HFFc6 (cell line): ENCODE measurements at regions not wholly inside any gene's neighbourhood (a gene's known extent, or its start where the extent isn't known, plus 50 kb on each side); places are given as distances from the start of the nearest gene placed in this dataset.

ENCODE experiments used
- DNase-seq: peaks from one replicate; pipeline ENCODE4 v3.0.0-alpha.2; 2018
- H3K27ac Mint-ChIP-seq: 2 replicates; pipeline ENCODE4 v1.8.0; 2020; ENCODE audit warnings: mild to moderate bottlenecking, mixed read lengths
- H3K27me3 Mint-ChIP-seq: 2 replicates; pipeline ENCODE4 v1.8.0; 2021; ENCODE audit warnings: mild to moderate bottlenecking, moderate library complexity, mixed read lengths; ENCODE audit not compliant: insufficient read depth
- H3K36me3 Mint-ChIP-seq: 2 replicates; pipeline ENCODE4 v1.8.0; 2021; ENCODE audit warnings: low read depth, mixed read lengths
- H3K4me1 Mint-ChIP-seq: 2 replicates; pipeline ENCODE4 v1.8.0; 2020; ENCODE audit warnings: low read depth, mixed read lengths
- H3K4me3 Mint-ChIP-seq: 2 replicates; pipeline ENCODE4 v1.8.0; 2020; ENCODE audit warnings: mild to moderate bottlenecking, moderate library complexity, mixed read lengths
- H3K9me3 Mint-ChIP-seq: 2 replicates; pipeline ENCODE4 v1.8.0; 2020; ENCODE audit warnings: mild to moderate bottlenecking, mixed read lengths
- CTCF ChIP-seq: fragments of 200-600 bp; sonication (generic); IDR thresholded peaks from 2 replicates; pipeline ENCODE4 v1.5.0; 2021; ENCODE audit warnings: antibody characterized with exemption, mild to moderate bottlenecking

GRCh38 chr6:165872811-165873210, 209.8 kb upstream of the PDE10A start:
- Mint-ChIP-seq H3K27me3 (no peaks in the 10 kb centered on the region; the same call in 1 of the 2 replicates), H3K9me3 (peaks cover 28% of the 10 kb centered on the region), H3K4me1 (no peaks in the 10 kb centered on the region), H3K36me3 (peaks cover 6% of the 10 kb centered on the region; the same call in 1 of the 2 replicates), H3K27ac (no peak overlapping the region), H3K4me3 (no peak overlapping the region)
- TF ChIP-seq CTCF = no peak
- no peak for DNase-seq

GRCh38 chr6:165872311-165872710, 209.3 kb upstream of the PDE10A start:
- Mint-ChIP-seq H3K4me1 (no peaks in the 10 kb centered on the region), H3K36me3 (peaks cover 6% of the 10 kb centered on the region; the same call in 1 of the 2 replicates), H3K27me3 (no peaks in the 10 kb centered on the region; the same call in 1 of the 2 replicates), H3K9me3 (peaks cover 28% of the 10 kb centered on the region), H3K27ac (no peak overlapping the region), H3K4me3 (no peak overlapping the region)
- DNase-seq = no peak
- no peak for TF ChIP-seq CTCF

GRCh38 chr6:165871571-165871970, 208.5 kb upstream of the PDE10A start:
- Mint-ChIP-seq H3K4me1 (no peaks in the 10 kb centered on the region), H3K36me3 (peaks cover 6% of the 10 kb centered on the region; the same call in 1 of the 2 replicates)

GRCh38 chr6:165869526-165869925, 206.5 kb upstream of the PDE10A start:
- no peak overlapping the region for H3K4me3 Mint-ChIP-seq
- H3K4me1 Mint-ChIP-seq = no peaks in the 10 kb centered on the region
- no peak overlapping the region for H3K27ac Mint-ChIP-seq
- H3K27me3 Mint-ChIP-seq = no peaks in the 10 kb centered on the region
- peaks cover 6% of the 10 kb centered on the region; the same call in 1 of the 2 replicates for H3K36me3 Mint-ChIP-seq
- peaks cover 31% of the 10 kb centered on the region for H3K9me3 Mint-ChIP-seq
- no peak for DNase-seq
- no peak for TF ChIP-seq CTCF

More at GRCh38 chr6:165871571-165871970, 208.5 kb upstream of the PDE10A start:
- H3K27ac Mint-ChIP-seq = no peak overlapping the region
- H3K27me3 Mint-ChIP-seq = no peaks in the 10 kb centered on the region
- TF ChIP-seq CTCF = no peak
- H3K9me3 Mint-ChIP-seq = peaks cover 33% of the 10 kb centered on the region
- DNase-seq = no peak
- no peak overlapping the region for H3K4me3 Mint-ChIP-seq

- H3K27ac Mint-ChIP-seq = no peak overlapping the region
- no peak overlapping the region for H3K4me3 Mint-ChIP-seq
- H3K36me3 Mint-ChIP-seq = peaks cover 4% of the 10 kb centered on the region; the same call in 1 of the 2 replicates
- peaks cover 37% of the 10 kb centered on the region for H3K9me3 Mint-ChIP-seq
- no peak for TF ChIP-seq CTCF
- no peak for DNase-seq
- no peaks in the 10 kb centered on the region for H3K4me1 Mint-ChIP-seq
- H3K27me3 Mint-ChIP-seq = no peaks in the 10 kb centered on the region
These were observed 201.9 kb upstream of the PDE10A start for GRCh38 chr6:165864925-165865324.

GRCh38 chr6:165864218-165864617, 201.2 kb upstream of the PDE10A start:
- Mint-ChIP-seq H3K4me3 (no peak overlapping the region), H3K27ac (no peak overlapping the region), H3K9me3 (peaks cover 40% of the 10 kb centered on the region), H3K27me3 (no peaks in the 10 kb centered on the region), H3K36me3 (peaks cover 4% of the 10 kb centered on the region; the same call in 1 of the 2 replicates), H3K4me1 (no peaks in the 10 kb centered on the region)
- no peak for DNase-seq
- no peak for TF ChIP-seq CTCF
